GM19463 (cell line): ENCODE measurements at regions not wholly inside any gene's neighbourhood (a gene's known extent, or its start where the extent isn't known, plus 50 kb on each side); places are given as distances from the start of the nearest gene placed in this dataset.
"Not testable (repeated sequence)": the region's sequence is repeated elsewhere in the genome, so short reads cannot be mapped to it uniquely, and the experiment has no call there.

Source experiments
- ATAC-seq: cut with Tn5 transposase; IDR thresholded peaks from one replicate; pipeline ENCODE4 v1.9.1; 2021; ENCODE audit warnings: mild to moderate bottlenecking, moderate library complexity; ENCODE audit not compliant: unreplicated experiment

DNA sequence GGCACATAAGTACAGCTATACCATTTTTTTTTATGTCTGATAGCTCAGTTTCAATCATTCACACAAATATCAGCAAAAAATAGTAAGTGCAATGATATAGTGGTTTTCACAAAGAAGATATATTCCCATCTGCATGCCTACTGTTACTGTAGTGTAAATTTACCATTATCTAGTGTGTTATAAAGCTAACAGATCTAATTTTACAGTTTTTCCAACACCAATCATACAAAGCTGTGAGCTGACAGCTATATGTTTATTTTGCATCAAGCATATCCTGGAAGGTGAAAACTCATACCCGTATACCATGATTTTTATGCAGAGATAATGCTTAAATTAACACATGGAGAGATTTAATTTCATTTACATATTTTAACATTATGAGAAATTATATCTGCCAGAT, 89.9 kb upstream of the HAPLN1 start:
- no peak for ATAC-seq

GRCh38 chr5:83802686-83803085, 82.0 kb upstream of the HAPLN1 start:
- ATAC-seq, result no peak

GRCh38 chr5:83800201-83800600, 79.5 kb upstream of the HAPLN1 start:
- no peak for ATAC-seq

DNA sequence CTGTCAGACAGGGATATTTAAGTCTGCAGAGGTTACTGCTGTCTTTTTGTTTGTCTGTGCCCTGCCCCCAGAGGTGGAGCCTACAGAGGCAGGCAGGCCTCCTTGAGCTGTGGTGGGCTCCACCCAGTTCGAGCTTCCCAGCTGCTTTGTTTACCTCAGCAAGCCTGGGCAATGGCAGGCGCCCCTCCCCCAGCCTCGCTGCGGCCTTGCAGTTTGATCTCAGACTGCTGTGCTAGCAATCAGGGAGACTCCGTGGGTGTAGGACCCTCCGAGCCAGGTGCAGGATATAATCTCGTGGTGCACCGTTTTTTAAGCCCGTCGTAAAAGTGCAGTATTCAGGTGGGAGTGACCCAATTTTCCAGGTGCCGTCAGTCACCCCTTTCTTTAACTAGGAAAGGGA, 78.4 kb upstream of the HAPLN1 start:
- ATAC-seq, result not testable (repeated sequence)

DNA sequence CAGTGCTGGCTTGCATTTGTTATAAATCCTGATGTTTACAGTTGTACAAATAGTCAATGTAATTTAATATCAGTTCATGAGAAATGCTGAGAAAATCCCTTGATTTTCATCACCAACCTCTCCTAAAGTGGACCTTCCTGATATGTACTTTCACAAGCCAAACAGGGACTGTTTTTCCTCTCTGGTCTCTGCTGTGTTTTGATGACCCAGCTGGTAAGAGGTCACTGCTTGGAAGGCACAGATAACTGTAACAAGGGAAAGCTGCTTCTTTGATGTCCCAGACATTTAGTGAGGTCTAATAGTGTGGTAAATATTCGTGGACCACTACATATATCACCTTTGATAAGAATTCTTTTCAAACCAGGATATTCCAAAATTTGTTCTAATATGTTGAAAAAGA, 68.7 kb upstream of the HAPLN1 start:
- no peak for ATAC-seq

DNA sequence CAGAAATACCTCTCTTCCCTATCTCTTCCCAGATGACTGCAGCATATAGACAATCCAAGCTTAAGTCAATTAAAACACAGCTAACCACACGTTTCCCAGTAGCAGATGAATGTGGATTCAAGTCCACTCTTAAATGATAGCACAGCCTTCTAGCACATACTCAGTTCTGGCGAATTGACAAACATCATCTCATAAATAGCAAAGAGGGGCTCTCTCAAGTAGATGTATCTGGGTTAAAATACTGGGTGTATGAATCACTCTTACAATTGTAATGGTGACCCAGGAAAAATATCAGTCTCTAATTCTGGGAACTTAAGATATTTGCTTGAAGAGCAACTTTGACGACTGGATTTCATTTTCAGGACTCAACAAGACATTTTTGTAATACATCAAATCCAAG, 67.0 kb upstream of the HAPLN1 start:
- ATAC-seq, result no peak

- ATAC-seq, result no peak
Measured at GRCh38 chr5:83785176-83785668, 64.6 kb upstream of the HAPLN1 start.

DNA sequence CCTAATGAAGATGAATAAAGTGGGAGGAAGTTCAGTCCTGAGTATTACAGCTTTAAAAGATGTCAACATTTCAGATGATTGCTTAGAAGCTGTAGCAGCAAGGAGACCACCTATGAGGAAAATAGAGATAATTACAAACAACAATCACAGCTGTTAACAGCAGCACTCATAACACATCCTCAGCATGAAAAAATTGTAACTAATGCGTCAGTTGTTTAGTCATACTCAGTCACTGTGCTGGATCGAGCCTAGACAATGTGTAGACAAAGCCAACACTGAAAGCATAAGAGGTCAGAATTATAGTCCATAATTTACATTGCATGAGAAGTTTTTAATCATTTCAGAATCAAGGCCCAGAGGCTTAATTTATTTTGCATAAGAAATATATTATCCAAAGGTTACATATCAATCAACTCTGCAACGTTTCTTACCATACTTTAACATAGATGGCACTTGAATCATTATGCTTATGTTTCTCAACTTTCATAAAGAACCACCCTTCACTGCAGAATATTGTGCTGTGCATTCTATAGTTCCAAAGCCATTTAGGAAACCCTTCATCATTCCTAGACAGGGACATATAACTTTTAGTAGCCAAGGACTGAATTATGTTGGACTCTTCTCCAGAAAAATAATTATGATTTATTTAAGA, 60.2 kb upstream of the HAPLN1 start:
- no peak for ATAC-seq

DNA sequence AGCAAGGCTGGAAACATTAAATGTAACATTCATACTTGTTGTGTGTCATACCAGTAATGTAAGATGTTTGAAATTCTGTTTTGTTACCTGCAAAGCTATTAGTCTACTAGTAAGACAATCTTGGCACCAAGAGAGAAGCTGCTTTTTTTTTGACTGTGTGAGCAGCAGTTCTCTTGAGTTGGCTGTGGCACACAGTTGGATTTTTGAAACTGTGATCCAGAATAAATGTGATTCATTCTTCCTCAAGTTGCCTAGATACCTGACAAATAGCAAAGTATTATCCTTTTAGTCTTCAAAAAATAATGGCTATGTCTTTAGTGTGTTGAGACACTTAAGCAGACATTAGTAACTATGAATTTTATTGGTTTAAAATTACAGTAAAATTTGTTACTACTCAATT, 57.2 kb upstream of the HAPLN1 start:
- no peak for ATAC-seq

GRCh38 chr5:83776437-83777031, 55.9 kb upstream of the HAPLN1 start:
- no peak for ATAC-seq
